Trophoblast cell (in vitro differentiated cells and primary cell): ENCODE measurements at regions not wholly inside any gene's neighbourhood (a gene's known extent, or its start where the extent isn't known, plus 50 kb on each side); places are given as distances from the start of the nearest gene placed in this dataset.

ENCODE experiments used
- DNase-seq, 2 donors: peaks; one replicate each; pipeline ENCODE4 v3.0.0-alpha.2; 2016
- H2AFZ ChIP-seq: 2 replicates; pipeline ENCODE4 v1.6.1; 2013; ENCODE audit warnings: low read length, moderate library complexity, mild to moderate bottlenecking; ENCODE audit not compliant: insufficient read depth, poor library complexity
- H2AK5ac ChIP-seq: 2 replicates; pipeline ENCODE4 v1.6.1; 2013; ENCODE audit warnings: mild to moderate bottlenecking, low read length
- H2BK120ac ChIP-seq: 2 replicates; pipeline ENCODE4 v1.6.1; 2013; ENCODE audit warnings: low read length, mild to moderate bottlenecking, moderate library complexity; ENCODE audit not compliant: insufficient read depth, poor library complexity
- H2BK12ac ChIP-seq: 2 replicates; pipeline ENCODE4 v1.6.1; 2013; ENCODE audit warnings: mild to moderate bottlenecking, low read length, moderate library complexity
- H2BK5ac ChIP-seq: 2 replicates; pipeline ENCODE4 v1.6.1; 2013; ENCODE audit warnings: low read length, low read depth, moderate library complexity, mild to moderate bottlenecking; ENCODE audit not compliant: poor library complexity
- H3K14ac ChIP-seq: 2 replicates; pipeline ENCODE4 v1.6.1; 2013; ENCODE audit warnings: mild to moderate bottlenecking, low read length
- H3K18ac ChIP-seq: 2 replicates; pipeline ENCODE4 v1.6.1; 2013; ENCODE audit warnings: mild to moderate bottlenecking, low read length
- H3K23ac ChIP-seq: 2 replicates; pipeline ENCODE4 v1.6.1; 2013; ENCODE audit warnings: low read length
- H3K27ac ChIP-seq: 2 replicates; pipeline ENCODE4 v1.5.1; 2013; ENCODE audit warnings: low read depth, mild to moderate bottlenecking, inconsistent platforms, low read length, moderate library complexity
- H3K27me3 ChIP-seq: 2 replicates; pipeline ENCODE4 v1.6.1; 2013; ENCODE audit warnings: inconsistent platforms, mild to moderate bottlenecking, low read length, moderate library complexity; ENCODE audit not compliant: insufficient read depth
- H3K36me3 ChIP-seq, 2 experiments: 1 replicate in 1 of 2; 2 replicates in 1 of 2; pipeline ENCODE4 v1.6.1; 2013; ENCODE audit warnings: low read length in 2 of 2, mild to moderate bottlenecking in 2 of 2, moderate library complexity in 1 of 2; ENCODE audit not compliant: insufficient read depth in 2 of 2, control insufficient read depth in 1 of 2
- H3K4ac ChIP-seq: 2 replicates; pipeline ENCODE4 v1.6.1; 2013; ENCODE audit warnings: low read depth, mild to moderate bottlenecking, low read length, moderate library complexity
- H3K4me1 ChIP-seq, 2 experiments: 1 replicate in 1 of 2; 2 replicates in 1 of 2; pipeline ENCODE4 v1.6.1; 2013; ENCODE audit warnings: low read length in 2 of 2, mild to moderate bottlenecking in 2 of 2, moderate library complexity in 1 of 2; ENCODE audit not compliant: insufficient read depth in 2 of 2, control insufficient read depth in 1 of 2
- H3K4me2 ChIP-seq: 2 replicates; pipeline ENCODE4 v1.6.1; 2013; ENCODE audit warnings: inconsistent platforms, mild to moderate bottlenecking, low read length, moderate library complexity
- H3K4me3 ChIP-seq: 2 replicates; pipeline ENCODE4 v1.5.1; 2013; ENCODE audit warnings: mild to moderate bottlenecking, low read depth, low read length, inconsistent platforms
- H3K79me1 ChIP-seq: one replicate; pipeline ENCODE4 v1.6.1; 2013; ENCODE audit warnings: low read length
- H3K79me2 ChIP-seq: 2 replicates; pipeline ENCODE4 v1.6.1; 2013; ENCODE audit warnings: low read length, mild to moderate bottlenecking; ENCODE audit not compliant: control insufficient read depth, insufficient read depth, poor library complexity
- H3K9ac ChIP-seq: 2 replicates; pipeline ENCODE4 v1.6.1; 2013; ENCODE audit warnings: mild to moderate bottlenecking, low read length
- H3K9me3 ChIP-seq: 2 replicates; pipeline ENCODE4 v1.6.1; 2013; ENCODE audit warnings: low read depth, mild to moderate bottlenecking, control low read depth, inconsistent platforms, low read length; ENCODE audit not compliant: insufficient read depth
- H4K12ac ChIP-seq: 2 replicates; pipeline ENCODE4 v1.6.1; 2013; ENCODE audit warnings: low read depth, mild to moderate bottlenecking, low read length, moderate library complexity
- H4K8ac ChIP-seq: 2 replicates; pipeline ENCODE4 v1.6.1; 2013; ENCODE audit warnings: low read depth, mild to moderate bottlenecking, low read length, moderate library complexity
- H4K91ac ChIP-seq: one replicate; pipeline ENCODE4 v1.6.1; 2013; ENCODE audit warnings: low read depth, mild to moderate bottlenecking, low read length, moderate library complexity
- WGBS: extraction: QIAGEN DNeasy Blood & Tissue Kit; methylation state at CpG from one replicate; pipeline ENCODE4 v1.1.7; 2013; ENCODE audit warnings: missing lambda C conversion rate; ENCODE audit not compliant: insufficient read length, insufficient coverage; ENCODE audit errors: extremely low coverage; 5-methylcytosine and 5-hydroxymethylcytosine counted together

DNA sequence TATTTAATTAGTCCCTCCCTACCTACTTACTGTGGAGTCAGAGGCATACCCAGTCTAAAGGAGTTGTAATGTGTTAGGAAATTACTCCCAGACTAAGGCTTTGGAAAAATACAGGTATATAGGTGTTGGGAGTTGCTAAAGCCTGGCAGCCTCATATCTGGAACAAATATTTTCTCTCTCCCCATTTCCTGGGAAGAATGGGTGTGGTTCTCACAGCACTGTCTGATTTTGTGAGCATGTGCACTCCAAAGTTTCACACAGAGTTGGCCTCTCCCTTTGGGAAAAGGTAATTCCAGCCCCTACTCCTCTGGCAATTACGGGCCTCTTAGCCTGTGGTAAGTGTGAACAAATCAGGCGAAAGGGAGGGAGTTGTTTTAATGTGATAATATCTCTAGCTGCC, 187.0 kb downstream of the MID1IP1 start:
- no peak overlapping the region for H2BK120ac ChIP-seq
- H2AK5ac ChIP-seq: no peak overlapping the region
- no peak overlapping the region for H4K12ac ChIP-seq
- no peaks in the 10 kb centered on the region for H3K36me3 ChIP-seq
- no peaks in the 10 kb centered on the region for H3K79me1 ChIP-seq
- no peak overlapping the region for H3K4me2 ChIP-seq
- H4K91ac ChIP-seq: no peak overlapping the region
- no peak overlapping the region for H2BK5ac ChIP-seq
- no CpG with 5 or more reads among the region's 2 CpGs for WGBS
- H3K4me3 ChIP-seq: no peak overlapping the region
- H2AFZ ChIP-seq: no peak overlapping the region
- H3K4me1 ChIP-seq: peaks cover 0 to 2% of the 10 kb centered on the region in 2 experiments
- H2BK12ac ChIP-seq: no peak overlapping the region
- no peaks in the 10 kb centered on the region for H3K9me3 ChIP-seq
- DNase-seq: no peak
- no peak overlapping the region for H3K14ac ChIP-seq
- no peak overlapping the region for H3K9ac ChIP-seq
- H3K23ac ChIP-seq: no peak overlapping the region
- no peak overlapping the region for H4K8ac ChIP-seq
- no peaks in the 10 kb centered on the region for H3K27me3 ChIP-seq
- H3K4ac ChIP-seq: no peak overlapping the region
- H3K79me2 ChIP-seq: no peaks in the 10 kb centered on the region
- H3K27ac ChIP-seq: no peak overlapping the region
- no peak overlapping the region for H3K18ac ChIP-seq

DNA sequence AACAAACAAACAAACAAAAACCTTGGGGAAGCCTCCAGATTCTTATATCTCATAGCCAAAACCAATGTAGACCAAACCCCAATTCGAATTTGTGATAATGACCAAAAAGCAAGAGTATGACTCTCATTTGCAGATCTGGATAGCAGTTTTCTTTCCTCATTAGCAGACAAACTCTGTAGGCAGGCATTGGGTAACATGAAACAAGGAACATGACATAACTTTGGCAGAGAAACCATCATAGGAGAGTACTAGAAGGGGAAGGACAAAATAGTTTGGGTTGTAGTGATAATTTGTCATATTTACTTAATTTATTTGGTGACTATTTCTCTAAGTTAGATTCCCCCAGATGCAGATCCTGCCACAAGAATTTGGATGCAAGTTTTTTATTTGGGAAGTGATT, 187.8 kb downstream of the MID1IP1 start:
- H3K14ac ChIP-seq: no peak overlapping the region
- no peak overlapping the region for H3K4me2 ChIP-seq
- no CpG with 5 or more reads among the region's 1 CpG for WGBS
- H4K91ac ChIP-seq: no peak overlapping the region
- H3K4me3 ChIP-seq: no peak overlapping the region
- H3K18ac ChIP-seq: no peak overlapping the region
- no peak overlapping the region for H2BK5ac ChIP-seq
- no peak overlapping the region for H2AK5ac ChIP-seq
- H3K27ac ChIP-seq: no peak overlapping the region
- H3K27me3 ChIP-seq: no peaks in the 10 kb centered on the region
- no peaks in the 10 kb centered on the region for H3K79me2 ChIP-seq
- H2AFZ ChIP-seq: no peak overlapping the region
- H3K79me1 ChIP-seq: no peaks in the 10 kb centered on the region
- H2BK12ac ChIP-seq: no peak overlapping the region
- no peak overlapping the region for H3K23ac ChIP-seq
- no peak overlapping the region for H3K9ac ChIP-seq
- H3K9me3 ChIP-seq: no peaks in the 10 kb centered on the region
- no peaks in the 10 kb centered on the region for H3K36me3 ChIP-seq
- H4K8ac ChIP-seq: no peak overlapping the region
- H4K12ac ChIP-seq: no peak overlapping the region
- H3K4ac ChIP-seq: no peak overlapping the region
- DNase-seq: no peak
- no peak overlapping the region for H2BK120ac ChIP-seq
- peaks cover 0 to 2% of the 10 kb centered on the region in 2 experiments for H3K4me1 ChIP-seq

DNA sequence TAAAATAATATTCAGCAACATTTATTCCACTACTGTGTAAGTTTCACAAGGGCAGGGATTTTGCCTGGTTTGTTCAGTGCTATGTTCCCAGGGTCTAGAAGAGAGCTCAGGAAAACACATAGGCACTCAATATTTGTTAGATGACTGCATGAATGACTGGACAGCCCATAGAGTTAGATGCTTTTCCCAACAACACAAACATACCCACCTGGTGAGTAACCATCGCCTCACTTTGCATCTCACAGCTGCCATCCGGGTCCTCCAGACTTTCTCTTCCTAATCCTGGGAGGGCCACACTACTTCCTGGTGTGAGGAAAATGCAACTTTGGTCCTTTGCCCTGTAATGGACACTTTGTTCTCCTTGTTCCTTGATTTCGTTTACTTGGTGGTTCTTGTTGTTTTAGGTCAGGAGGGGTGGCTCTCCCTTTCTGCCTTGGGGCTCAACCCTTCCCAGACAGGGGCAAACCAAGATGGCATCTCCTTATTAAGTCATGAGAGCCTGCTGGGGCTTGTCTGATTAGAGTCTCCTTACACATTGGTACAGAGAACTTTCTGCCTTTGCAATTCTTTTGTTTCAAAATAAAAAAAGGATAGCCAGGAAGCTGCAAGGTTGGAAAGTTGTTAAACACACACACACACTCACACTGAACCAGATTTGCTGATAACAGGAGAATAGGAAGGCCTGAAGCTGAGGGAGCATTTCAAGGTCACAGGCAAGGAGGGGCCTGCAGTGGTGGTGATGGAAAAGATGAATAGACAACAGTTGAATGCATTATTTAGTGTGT, 190.6 kb downstream of the MID1IP1 start:
- H3K79me1 ChIP-seq: no peaks in the 10 kb centered on the region
- no peak overlapping the region for H2BK12ac ChIP-seq
- no peak overlapping the region for H4K12ac ChIP-seq
- no peak overlapping the region for H3K14ac ChIP-seq
- H2BK5ac ChIP-seq: no peak overlapping the region
- H3K9ac ChIP-seq: no peak overlapping the region
- WGBS: no CpG with 5 or more reads among the region's 3 CpGs
- no peak overlapping the region for H3K23ac ChIP-seq
- H3K27ac ChIP-seq: no peak overlapping the region
- H2BK120ac ChIP-seq: no peak overlapping the region
- no peaks in the 10 kb centered on the region for H3K79me2 ChIP-seq
- H3K18ac ChIP-seq: no peak overlapping the region
- peak; percentile 37 to 49 for DNase-seq
- no peak overlapping the region for H4K91ac ChIP-seq
- H2AFZ ChIP-seq: no peak overlapping the region
- H3K4me2 ChIP-seq: no peak overlapping the region
- H4K8ac ChIP-seq: no peak overlapping the region
- no peaks in the 10 kb centered on the region for H3K9me3 ChIP-seq
- H3K4ac ChIP-seq: no peak overlapping the region
- peaks cover 0 to 2% of the 10 kb centered on the region in 2 experiments for H3K4me1 ChIP-seq
- no peak overlapping the region for H2AK5ac ChIP-seq
- no peaks in the 10 kb centered on the region for H3K36me3 ChIP-seq
- H3K4me3 ChIP-seq: no peak overlapping the region
- H3K27me3 ChIP-seq: no peaks in the 10 kb centered on the region

DNA sequence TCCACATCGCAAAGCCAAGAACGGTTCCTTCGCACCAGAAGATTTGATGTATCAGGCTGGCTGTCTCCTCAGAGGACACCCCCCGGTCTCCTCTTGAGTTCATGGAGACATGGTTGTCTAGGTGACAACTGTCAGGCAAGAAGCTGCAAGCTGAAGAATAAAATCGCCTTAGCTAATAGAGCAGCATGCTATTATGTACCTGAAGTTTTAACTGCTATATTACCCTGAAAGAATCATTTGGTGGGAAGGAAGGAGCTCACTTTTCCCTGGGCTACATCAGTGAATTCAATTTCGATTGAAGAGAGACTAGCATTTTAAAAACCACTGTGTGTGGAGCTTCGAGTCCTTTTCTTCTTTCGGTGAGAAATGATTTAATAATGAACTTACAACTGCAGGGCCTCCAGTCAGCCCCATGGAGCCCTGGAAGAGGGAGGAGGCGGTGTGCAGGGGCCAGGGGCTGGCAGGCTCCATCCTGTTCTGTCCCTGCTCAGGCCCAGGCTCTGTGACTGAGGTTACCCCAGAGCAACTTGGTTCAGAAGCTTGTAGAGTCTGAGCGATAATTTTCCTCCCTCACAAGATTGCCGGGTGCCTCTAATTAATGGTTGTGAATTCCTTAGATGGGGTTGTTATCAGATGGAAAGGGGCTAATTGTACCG, 191.3 kb downstream of the MID1IP1 start:
- Histone ChIP-seq H4K12ac (no peak overlapping the region), H3K14ac (no peak overlapping the region), H3K27me3 (no peaks in the 10 kb centered on the region), H3K4me3 (no peak overlapping the region), H3K9me3 (no peaks in the 10 kb centered on the region), H3K27ac (no peak overlapping the region), H3K4me1 (peaks cover 0 to 2% of the 10 kb centered on the region in 2 experiments), H3K4ac (no peak overlapping the region), H3K79me1 (no peaks in the 10 kb centered on the region), H2BK5ac (no peak overlapping the region), H2AK5ac (no peak overlapping the region), H3K18ac (no peak overlapping the region), H3K9ac (no peak overlapping the region), H2AFZ (no peak overlapping the region), H2BK120ac (no peak overlapping the region), H4K91ac (no peak overlapping the region), H3K79me2 (no peaks in the 10 kb centered on the region), H3K36me3 (no peaks in the 10 kb centered on the region), H4K8ac (no peak overlapping the region), H3K23ac (no peak overlapping the region), H3K4me2 (no peak overlapping the region), H2BK12ac (no peak overlapping the region)
- WGBS: no CpG with 5 or more reads among the region's 12 CpGs
- DNase-seq: no peak
